ENCODE measurements at regions not wholly inside any gene's neighbourhood (a gene's known extent, or its start where the extent isn't known, plus 50 kb on each side); places are given as distances from the start of the nearest gene placed in this dataset.

DNA sequence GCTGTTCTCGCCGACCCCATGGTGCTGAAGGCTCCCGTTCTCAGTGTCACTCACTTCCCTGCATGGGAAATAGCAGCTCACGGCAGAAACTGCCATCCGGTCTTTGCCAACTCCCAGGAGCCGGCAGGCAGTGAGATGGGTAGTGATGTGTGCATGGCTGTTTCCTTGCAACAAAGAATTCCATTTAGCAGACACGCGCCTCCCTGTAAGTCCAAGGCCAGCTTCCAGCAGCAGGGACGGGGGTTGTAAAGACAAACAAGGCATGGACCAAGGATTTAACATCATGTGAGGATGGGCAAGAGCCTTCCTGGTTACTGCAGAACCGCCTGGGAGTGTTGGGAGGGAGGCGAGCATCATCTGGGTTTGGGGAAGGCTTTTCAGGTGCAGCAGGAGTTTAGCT lies 273.1 kb downstream of the GLRX3 start:
- no peak for DNase-seq

DNA sequence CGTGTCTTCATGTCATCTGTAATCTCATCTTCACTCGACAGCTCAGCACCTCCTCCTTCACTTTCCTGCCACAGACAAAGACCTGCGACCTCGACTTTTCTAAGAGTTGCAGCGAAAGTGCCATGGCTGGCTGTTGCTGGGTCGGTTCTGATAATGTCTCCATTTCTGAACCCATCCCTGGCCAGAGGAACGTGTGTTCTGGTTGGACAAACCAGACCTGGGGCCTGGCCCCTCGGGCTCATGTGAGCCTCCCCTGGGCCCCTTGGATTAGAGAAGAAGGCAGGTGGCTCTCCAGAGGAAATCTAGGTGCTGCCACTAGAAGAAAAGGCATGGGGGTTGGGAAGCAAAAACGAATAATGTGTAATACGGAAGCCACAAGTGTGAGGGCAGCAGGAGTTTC lies 273.7 kb downstream of the GLRX3 start:
- DNase-seq = no peak

- no peak for DNase-seq
Measured at GRCh38 chr10:130411496-130412085, 275.4 kb downstream of the GLRX3 start.

- DNase-seq = no peak
Measured at GRCh38 chr10:130412317-130412716, 276.1 kb downstream of the GLRX3 start.

DNA sequence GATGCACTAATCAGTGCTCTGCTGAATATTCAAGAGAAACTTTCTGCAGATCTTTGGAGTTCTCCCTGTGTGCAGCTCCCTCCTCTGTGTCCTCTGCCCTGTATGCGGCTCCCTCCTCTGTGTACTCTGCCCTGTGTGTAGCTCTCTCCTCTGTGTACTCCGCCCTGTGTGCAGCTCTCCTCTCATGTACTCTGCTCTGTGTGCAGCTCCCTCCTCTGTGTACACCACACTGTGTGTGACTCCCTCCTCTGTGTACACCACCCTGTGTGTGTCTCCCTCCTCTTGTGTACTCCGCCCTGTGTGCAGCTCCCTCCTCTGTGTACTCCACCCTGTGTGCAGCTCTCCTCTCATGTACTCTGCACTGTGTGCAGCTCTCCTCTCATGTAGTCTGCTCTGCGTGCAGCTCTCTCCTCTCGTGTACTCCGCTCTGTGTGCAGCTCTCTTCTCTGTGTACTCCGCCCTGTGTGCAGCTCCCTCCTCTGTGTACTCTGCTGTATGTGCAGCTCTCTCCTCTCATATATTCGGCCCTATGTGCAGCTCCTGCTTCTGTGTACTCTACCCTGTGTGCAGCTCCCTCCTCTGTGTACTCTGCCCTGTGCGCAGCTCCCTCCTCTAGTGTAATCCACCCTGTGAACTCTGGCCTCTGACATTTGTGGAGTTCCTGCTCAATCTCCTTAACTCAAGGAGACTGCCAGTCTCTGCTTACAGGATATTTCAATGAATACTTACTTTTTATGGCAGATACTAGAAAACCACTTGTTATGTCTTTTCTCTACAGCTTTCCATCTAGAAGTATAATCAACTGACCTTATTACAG lies 280.4 kb downstream of the GLRX3 start:
- no peak for DNase-seq

DNA sequence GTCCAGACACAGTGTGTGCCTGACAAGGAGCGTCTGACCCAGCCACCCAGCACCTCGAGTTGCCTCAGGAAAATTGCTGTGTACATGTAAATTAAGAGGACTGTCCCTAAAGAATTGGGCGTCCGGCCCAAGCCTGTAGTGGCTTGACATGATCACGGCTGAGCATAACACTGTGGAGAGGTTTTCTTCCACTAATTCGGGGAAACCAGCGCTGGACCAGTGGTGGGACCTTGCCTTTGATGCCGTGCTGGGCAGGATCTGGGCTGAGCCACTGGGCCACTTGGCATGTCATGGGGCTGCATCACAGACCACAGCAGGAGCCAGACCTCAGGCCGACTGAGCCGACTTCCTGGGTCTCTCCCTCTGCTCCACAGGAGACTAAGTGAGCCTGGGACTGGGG lies 282.5 kb downstream of the GLRX3 start:
- DNase-seq = no peak

GRCh38 chr10:130421909-130422308 lies 285.7 kb downstream of the GLRX3 start:
- no peak for DNase-seq

GRCh38 chr10:130422366-130423324 lies 286.5 kb downstream of the GLRX3 start:
- DNase-seq = no peak

- DNase-seq = no peak
Measured at GRCh38 chr10:130423455-130424305, 287.5 kb downstream of the GLRX3 start.

DNA sequence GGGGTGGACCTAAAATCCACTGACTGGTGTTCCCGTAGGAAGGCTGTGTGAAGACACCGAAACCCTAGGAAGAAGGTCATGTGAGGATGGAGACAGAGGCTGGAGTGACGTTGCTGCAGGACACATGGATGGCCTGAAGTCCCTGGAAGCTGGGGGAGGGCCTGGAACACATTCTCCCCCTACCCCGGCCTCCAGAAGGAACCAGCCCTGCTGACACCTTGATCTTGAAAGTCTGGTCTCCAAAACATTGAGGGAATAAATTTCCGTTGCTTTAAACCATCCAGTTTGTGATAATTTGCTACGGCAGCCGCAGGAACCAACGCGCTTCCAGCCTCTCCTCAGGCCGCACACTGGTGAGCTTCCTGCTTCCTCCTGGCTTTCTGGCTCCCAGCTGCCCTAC lies 288.2 kb downstream of the GLRX3 start:
- no peak for DNase-seq

DNA sequence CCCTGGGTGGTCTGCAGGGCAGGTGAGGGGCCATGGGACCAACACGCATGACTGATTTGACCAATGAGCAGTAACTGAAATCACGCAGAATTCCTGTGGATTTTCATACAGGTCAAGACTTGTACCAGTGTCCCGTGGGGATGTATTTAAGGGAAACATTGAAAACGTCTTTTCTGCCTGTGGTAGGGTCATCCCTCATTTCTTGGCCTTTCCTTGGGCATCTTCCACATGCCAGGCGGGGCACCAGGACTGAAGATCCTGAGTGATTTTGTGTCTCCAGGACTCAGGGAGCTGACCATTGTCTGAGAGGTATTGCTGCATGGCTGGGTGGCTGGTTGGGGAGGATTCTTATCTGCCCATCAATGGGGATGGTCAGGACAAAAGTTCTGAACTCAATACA lies 289.0 kb downstream of the GLRX3 start:
- no peak for DNase-seq

DNA sequence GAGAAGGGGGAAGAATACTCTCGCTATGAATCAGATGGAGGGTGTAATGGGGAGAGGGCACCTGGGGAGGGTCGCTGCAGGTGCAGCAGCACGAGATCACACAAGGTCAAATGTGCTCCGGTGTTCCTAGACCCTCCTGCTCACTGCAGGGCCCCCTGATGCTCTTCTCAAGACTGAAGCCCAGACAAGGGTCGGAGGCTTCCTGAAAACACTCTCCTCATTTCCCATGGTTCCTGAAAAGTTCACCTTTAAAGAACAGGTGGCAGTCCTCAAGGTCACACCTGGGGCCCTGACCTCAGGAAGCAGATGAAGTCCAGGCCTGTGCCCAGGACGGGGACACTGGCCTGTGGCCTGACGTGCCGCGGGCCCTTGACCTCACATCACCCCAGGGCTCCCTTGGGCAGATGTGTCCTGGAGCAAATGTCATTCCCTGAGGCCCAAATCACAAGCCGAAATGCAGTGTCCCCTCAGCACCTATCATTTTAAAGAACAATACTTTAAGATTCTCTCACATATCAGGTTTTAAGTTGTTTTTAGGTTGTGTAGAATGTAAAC lies 289.8 kb downstream of the GLRX3 start:
- DNase-seq = no peak

DNA sequence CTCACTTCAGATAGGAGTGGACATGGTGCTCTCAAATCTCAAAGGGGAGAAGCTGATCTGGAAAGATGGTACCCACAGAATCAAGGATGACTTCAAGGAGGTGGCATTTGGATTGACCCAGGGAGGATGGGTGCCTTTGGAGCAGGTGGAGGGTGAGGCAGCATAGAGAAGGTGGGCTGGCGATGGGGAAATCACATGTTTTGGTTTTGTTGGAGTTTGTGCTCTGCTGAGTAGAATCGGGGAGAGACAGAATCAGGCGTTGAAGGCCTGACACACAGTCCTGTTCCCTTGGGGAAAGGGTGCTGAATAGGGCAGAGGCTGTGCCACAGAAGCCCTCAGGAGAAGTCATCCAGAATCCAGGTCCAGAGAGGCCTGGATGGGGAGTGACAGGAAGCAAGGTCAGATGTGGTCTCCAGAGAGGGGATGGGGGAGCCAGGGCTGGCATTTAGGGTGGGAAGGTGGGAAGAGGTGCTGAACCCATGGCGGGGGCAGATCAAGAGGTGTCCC lies 291.1 kb downstream of the GLRX3 start:
- DNase-seq = no peak

DNA sequence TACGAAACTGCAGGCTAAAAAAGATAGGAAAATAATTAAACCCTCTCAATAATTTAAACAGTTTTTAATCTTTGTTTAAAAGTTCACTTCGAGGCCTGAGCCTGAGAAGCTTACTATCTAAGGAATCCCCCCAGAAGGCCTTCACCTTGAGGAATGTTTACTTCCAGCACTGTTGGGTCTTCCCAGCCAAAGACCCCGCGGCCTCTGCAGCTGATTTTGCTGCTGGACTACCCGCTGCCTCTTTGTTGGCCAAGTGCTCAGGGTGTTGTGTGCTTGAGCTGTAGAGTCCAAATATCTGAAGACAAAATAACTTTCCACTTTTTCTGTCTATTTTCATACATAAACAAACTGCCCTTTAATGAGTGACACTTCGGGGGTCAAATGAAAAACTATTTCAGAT lies 292.7 kb downstream of the GLRX3 start:
- no peak for DNase-seq

GRCh38 chr10:130429809-130430208 lies 293.6 kb downstream of the GLRX3 start:
- no peak for DNase-seq

DNA sequence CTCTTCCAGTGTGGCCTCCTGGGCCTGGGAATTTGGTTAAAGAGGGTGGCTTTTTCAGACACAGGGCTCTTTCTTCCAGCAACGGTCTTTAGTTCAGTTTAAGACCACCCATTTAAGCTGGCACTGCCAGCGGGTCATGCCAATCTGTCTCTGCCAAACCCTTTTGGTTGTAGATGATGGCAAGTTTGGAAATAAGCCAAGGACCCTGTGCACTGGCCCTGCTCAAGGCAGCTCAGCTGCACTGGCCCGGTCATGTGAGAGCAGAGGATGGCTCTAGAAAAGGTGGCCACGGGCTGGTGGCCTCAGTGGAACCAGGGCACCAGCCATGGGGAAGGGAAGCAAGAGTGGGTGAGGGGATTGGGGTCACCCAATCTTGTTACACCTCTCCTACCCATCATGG lies 294.1 kb downstream of the GLRX3 start:
- DNase-seq = no peak

DNA sequence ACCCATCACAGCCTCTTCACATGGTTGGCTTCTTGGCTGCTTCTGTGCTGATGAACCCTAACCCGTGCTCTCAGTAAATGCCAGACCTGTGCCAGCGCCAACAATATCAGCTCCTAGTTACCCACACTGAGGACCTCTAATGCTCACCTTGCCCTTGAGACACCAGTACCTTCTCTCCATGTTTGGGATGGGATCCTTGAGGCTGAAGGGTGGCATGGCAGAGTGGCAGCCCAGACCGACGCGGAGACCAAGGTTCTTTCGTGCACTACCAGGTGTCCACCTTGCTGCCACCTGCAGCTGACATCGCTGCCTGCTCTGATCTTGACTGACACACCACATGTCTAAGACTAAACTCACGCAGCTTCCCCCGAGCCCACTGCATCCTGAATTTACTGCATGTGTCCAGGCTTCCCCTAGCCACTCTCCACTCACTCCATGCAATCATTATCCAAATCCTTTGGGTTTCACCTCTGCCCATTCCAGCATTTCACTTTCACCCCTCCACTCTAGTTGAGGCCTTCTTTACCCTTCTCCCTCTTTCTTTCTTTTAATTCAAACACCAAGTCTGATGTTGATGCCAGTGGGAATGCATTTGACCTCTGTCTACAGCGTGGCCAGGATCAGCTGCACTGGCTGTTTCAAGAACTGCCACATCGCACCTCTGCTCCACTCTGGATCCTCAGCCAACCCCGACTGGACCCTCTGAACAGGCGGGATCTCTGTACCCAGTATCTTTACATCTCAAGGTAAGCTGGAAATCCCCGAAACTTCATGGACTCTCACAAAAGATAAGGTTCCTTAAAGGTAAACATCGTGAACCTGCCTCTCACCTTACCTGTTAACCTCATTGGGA lies 294.9 kb downstream of the GLRX3 start:
- DNase-seq = no peak

DNA sequence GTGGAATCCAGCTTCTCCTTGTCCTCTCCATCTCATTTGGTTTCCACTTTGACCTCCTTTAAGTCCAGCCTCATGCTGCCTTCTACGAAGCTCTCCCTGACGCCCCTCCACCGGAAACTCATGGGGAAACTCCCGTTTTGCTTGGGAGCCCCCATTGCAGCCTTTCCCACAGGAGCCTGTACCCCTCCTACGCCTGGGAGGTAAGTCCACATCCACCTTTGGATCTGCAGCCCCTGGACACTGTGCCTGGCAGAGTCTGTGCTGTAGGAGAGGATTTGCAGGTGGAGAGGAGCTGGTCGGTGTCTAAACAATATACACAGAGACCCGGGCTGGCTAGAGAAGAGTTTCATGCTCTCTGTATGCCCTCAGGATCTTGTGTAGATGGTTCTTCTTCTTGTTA lies 296.1 kb downstream of the GLRX3 start:
- no peak for DNase-seq

- DNase-seq = no peak
Measured at GRCh38 chr10:130432850-130433249, 296.7 kb downstream of the GLRX3 start.

- DNase-seq = no peak
Measured at GRCh38 chr10:130434446-130435385, 298.5 kb downstream of the GLRX3 start.

All from NCI-H526 (cell line).